ENCODE measurements at regions not wholly inside any gene's neighbourhood (a gene's known extent, or its start where the extent isn't known, plus 50 kb on each side); places are given as distances from the start of the nearest gene placed in this dataset.

DNA sequence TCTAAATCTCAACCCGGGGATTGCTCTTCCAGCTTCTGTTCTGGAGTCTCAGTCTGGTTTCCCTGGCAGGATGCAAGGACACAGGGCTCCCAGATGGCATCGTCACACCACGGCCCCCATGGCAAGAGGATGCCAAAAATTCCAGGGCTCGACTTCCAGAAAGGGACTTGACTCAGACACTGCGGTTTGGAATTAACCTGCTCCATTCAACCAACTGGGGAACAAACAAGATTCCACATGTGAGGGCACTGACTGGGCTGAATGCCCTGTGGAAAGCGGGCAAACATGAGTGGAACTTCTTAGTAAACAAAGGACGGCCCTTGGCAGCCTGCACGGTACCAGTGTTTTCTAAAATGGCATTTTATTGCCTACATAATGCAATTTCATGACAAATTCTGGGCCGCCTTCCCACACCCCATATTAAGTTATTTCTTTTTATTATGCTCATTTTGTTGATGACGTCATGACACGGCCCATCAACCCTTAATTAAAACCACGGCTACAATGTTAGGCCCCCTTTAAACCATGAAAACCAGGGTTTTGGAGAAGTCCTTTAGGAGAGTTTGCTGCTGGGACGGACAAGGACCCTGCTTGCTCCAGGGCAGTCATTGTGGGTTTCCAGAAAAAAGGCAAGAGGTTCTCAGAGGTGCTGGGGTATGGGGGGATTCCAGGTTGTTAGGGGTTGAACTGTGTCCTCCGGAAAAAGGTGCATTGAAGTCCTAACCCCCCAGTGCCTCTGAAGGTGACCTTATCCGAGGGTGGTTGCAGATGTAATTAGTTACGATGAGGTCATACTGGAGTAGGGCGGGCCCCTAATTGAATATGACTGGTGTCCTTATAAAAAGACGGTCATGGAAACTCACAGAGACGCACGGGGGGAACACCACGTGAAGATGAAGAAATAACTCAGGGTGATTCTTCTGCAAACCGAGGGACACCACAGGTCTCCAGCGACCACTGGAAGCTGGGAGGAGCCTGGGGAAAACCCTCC, 205.6 kb downstream of the FOXL1 start:
- TF ChIP-seq POLR2A (IDR thresholded peaks at IDR 0.05) (no peak), POLR2AphosphoS5 (IDR thresholded peaks at IDR 0.05; ENCODE audit: insufficient read depth in 1 of 2, low read depth in 1 of 2) (no peak)
- TF ChIP-seq, protein P1, sequence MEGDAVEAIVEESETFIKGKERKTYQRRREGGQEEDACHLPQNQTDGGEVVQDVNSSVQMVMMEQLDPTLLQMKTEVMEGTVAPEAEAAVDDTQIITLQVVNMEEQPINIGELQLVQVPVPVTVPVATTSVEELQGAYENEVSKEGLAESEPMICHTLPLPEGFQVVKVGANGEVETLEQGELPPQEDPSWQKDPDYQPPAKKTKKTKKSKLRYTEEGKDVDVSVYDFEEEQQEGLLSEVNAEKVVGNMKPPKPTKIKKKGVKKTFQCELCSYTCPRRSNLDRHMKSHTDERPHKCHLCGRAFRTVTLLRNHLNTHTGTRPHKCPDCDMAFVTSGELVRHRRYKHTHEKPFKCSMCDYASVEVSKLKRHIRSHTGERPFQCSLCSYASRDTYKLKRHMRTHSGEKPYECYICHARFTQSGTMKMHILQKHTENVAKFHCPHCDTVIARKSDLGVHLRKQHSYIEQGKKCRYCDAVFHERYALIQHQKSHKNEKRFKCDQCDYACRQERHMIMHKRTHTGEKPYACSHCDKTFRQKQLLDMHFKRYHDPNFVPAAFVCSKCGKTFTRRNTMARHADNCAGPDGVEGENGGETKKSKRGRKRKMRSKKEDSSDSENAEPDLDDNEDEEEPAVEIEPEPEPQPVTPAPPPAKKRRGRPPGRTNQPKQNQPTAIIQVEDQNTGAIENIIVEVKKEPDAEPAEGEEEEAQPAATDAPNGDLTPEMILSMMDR (IDR thresholded peaks at IDR 0.05): no peak
- Histone ChIP-seq H3K4me1 (no peaks in the 10 kb centered on the region), H3K9me3 (no peaks in the 10 kb centered on the region), H3K36me3 (no peaks in the 10 kb centered on the region), H3K4me3 (no peak overlapping the region), H3K27ac (no peak overlapping the region), H3K27me3 (no peaks in the 10 kb centered on the region)
- intact Hi-C loops (cut with DNase I): no loop called here
- DNase-seq (ENCODE audit: extremely low spot score in 2 of 2): no peak

GRCh38 chr16:86786338-86786737, 208.0 kb downstream of the FOXL1 start:
- Histone ChIP-seq H3K4me3 (no peak overlapping the region), H3K36me3 (no peaks in the 10 kb centered on the region), H3K27ac (no peak overlapping the region), H3K27me3 (no peaks in the 10 kb centered on the region), H3K9me3 (no peaks in the 10 kb centered on the region), H3K4me1 (no peaks in the 10 kb centered on the region)
- intact Hi-C loops (cut with DNase I): no loop called here
- no peak for DNase-seq (ENCODE audit: extremely low spot score in 2 of 2)
- TF ChIP-seq POLR2A (IDR thresholded peaks at IDR 0.05): no peak
- no peak for TF ChIP-seq POLR2AphosphoS5 (IDR thresholded peaks at IDR 0.05; ENCODE audit: insufficient read depth in 1 of 2, low read depth in 1 of 2)
- TF ChIP-seq, protein P1 (IDR thresholded peaks at IDR 0.05): no peak

DNA sequence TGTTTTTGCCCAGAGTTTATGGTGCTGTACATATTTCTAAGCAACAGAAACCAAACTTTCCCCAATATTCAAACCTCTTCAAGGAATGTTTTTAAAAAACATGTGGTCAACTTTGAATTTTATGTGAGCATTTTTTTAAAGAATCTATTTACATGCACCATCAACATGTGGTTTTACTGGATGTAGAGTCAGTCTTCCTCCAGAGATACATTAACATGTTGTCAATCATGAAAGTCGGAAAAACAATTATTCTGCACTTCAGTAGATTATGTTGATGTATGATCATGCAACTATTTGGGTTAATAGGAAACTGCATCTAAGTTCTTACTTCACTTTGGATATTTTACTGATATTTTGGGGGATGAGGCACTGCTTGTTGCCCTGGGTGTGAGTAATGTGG, 208.6 kb downstream of the FOXL1 start:
- no peak for DNase-seq (ENCODE audit: extremely low spot score in 2 of 2)
- Histone ChIP-seq H3K36me3 (no peaks in the 10 kb centered on the region), H3K4me3 (no peak overlapping the region), H3K27me3 (no peaks in the 10 kb centered on the region), H3K9me3 (no peaks in the 10 kb centered on the region), H3K4me1 (no peaks in the 10 kb centered on the region), H3K27ac (no peak overlapping the region)
- intact Hi-C loops (cut with DNase I): no loop called here
- TF ChIP-seq POLR2AphosphoS5 (IDR thresholded peaks at IDR 0.05; ENCODE audit: insufficient read depth in 1 of 2, low read depth in 1 of 2) (no peak), POLR2A (IDR thresholded peaks at IDR 0.05) (no peak)
- TF ChIP-seq, protein P1 (IDR thresholded peaks at IDR 0.05): no peak

- intact Hi-C loops (cut with DNase I): no loop called here
- H3K9me3 ChIP-seq: no peaks in the 10 kb centered on the region
- no peak overlapping the region for H3K27ac ChIP-seq
- H3K4me3 ChIP-seq: no peak overlapping the region
- no peak for DNase-seq (ENCODE audit: extremely low spot score in 2 of 2)
- no peaks in the 10 kb centered on the region for H3K4me1 ChIP-seq
- no peak for TF ChIP-seq POLR2A (IDR thresholded peaks at IDR 0.05)
- TF ChIP-seq, protein P1 (IDR thresholded peaks at IDR 0.05): no peak
- no peak for TF ChIP-seq POLR2AphosphoS5 (IDR thresholded peaks at IDR 0.05; ENCODE audit: insufficient read depth in 1 of 2, low read depth in 1 of 2)
- H3K27me3 ChIP-seq: no peaks in the 10 kb centered on the region
- H3K36me3 ChIP-seq: no peaks in the 10 kb centered on the region
These were observed 209.2 kb downstream of the FOXL1 start for GRCh38 chr16:86787538-86787937.

GRCh38 chr16:86789621-86790051, 211.3 kb downstream of the FOXL1 start:
- intact Hi-C loops (cut with DNase I): no loop called here
- no peak for DNase-seq (ENCODE audit: extremely low spot score in 2 of 2)

More at GRCh38 chr16:86789621-86790051, 211.3 kb downstream of the FOXL1 start:
- no peak for TF ChIP-seq POLR2A (IDR thresholded peaks at IDR 0.05)
- Histone ChIP-seq H3K36me3 (no peaks in the 10 kb centered on the region), H3K4me3 (no peak overlapping the region), H3K4me1 (no peaks in the 10 kb centered on the region), H3K27ac (no peak overlapping the region), H3K9me3 (no peaks in the 10 kb centered on the region), H3K27me3 (no peaks in the 10 kb centered on the region)

Measured in vagina (tissue), 2 donors.